ENCODE measurements at regions not wholly inside any gene's neighbourhood (a gene's known extent, or its start where the extent isn't known, plus 50 kb on each side); places are given as distances from the start of the nearest gene placed in this dataset.

GRCh38 chr2:207418419-207418818 lies 111.3 kb upstream of the CREB1 start:
- Histone ChIP-seq H3K36me3 (no peaks in the 10 kb centered on the region), H3K4me3 (no peak overlapping the region), H3K4me1 (no peaks in the 10 kb centered on the region), H3K9me3 (no peaks in the 10 kb centered on the region), H3K27me3 (no peaks in the 10 kb centered on the region), H3K27ac (no peak overlapping the region)
- intact Hi-C loops (cut with DNase I; ENCODE audit: low total_unique reads): no loop called here
- TF ChIP-seq POLR2AphosphoS5 (IDR thresholded peaks at IDR 0.05) (no peak), POLR2A (IDR thresholded peaks at IDR 0.05) (no peak)
- TF ChIP-seq, protein P1, sequence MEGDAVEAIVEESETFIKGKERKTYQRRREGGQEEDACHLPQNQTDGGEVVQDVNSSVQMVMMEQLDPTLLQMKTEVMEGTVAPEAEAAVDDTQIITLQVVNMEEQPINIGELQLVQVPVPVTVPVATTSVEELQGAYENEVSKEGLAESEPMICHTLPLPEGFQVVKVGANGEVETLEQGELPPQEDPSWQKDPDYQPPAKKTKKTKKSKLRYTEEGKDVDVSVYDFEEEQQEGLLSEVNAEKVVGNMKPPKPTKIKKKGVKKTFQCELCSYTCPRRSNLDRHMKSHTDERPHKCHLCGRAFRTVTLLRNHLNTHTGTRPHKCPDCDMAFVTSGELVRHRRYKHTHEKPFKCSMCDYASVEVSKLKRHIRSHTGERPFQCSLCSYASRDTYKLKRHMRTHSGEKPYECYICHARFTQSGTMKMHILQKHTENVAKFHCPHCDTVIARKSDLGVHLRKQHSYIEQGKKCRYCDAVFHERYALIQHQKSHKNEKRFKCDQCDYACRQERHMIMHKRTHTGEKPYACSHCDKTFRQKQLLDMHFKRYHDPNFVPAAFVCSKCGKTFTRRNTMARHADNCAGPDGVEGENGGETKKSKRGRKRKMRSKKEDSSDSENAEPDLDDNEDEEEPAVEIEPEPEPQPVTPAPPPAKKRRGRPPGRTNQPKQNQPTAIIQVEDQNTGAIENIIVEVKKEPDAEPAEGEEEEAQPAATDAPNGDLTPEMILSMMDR (IDR thresholded peaks at IDR 0.05): no peak
- DNase-seq (ENCODE audit: low spot score in 2 of 2): no peak

- no peak overlapping the region for H3K27ac ChIP-seq
- no peaks in the 10 kb centered on the region for H3K36me3 ChIP-seq
- no peak overlapping the region for H3K4me3 ChIP-seq
- H3K9me3 ChIP-seq: no peaks in the 10 kb centered on the region
- TF ChIP-seq POLR2AphosphoS5 (IDR thresholded peaks at IDR 0.05) (no peak), POLR2A (IDR thresholded peaks at IDR 0.05) (no peak)
- TF ChIP-seq, protein P1 (IDR thresholded peaks at IDR 0.05): no peak
- no peaks in the 10 kb centered on the region for H3K4me1 ChIP-seq
- no peak for DNase-seq (ENCODE audit: low spot score in 2 of 2)
- no peaks in the 10 kb centered on the region for H3K27me3 ChIP-seq
- intact Hi-C loops (cut with DNase I; ENCODE audit: low total_unique reads): no loop called here
Measured at GRCh38 chr2:207419331-207419730, 110.4 kb upstream of the CREB1 start.

- H3K4me3 ChIP-seq: no peak overlapping the region
- DNase-seq (ENCODE audit: low spot score in 2 of 2): no peak
- no peaks in the 10 kb centered on the region for H3K36me3 ChIP-seq
- intact Hi-C loops (cut with DNase I; ENCODE audit: low total_unique reads): no loop called here
- H3K27ac ChIP-seq: no peak overlapping the region
- no peaks in the 10 kb centered on the region for H3K4me1 ChIP-seq
- no peaks in the 10 kb centered on the region for H3K9me3 ChIP-seq
- TF ChIP-seq POLR2AphosphoS5 (IDR thresholded peaks at IDR 0.05) (no peak), POLR2A (IDR thresholded peaks at IDR 0.05) (no peak)
- TF ChIP-seq, protein P1 (IDR thresholded peaks at IDR 0.05): no peak
- H3K27me3 ChIP-seq: no peaks in the 10 kb centered on the region
Measured at GRCh38 chr2:207421671-207422070, 108.1 kb upstream of the CREB1 start.

DNA sequence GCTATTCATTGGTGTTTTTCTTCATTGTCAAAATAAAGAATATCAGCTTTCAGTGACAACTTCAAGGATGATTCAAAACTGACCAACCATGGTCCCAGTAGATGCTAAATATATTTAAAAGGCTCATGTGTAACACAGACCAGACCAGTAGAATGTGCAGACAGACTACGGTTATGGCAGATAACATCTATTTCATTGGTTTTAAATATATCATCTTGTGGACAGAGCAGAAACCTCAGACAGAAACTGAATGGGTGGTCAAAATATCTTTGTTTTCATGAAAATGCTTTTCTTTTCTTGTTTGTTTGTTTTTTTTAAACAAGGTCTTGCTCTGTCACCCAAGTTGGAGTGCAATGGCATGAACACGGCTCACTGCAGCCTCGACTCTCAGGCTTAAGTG lies 107.4 kb upstream of the CREB1 start:
- H3K27me3 ChIP-seq: no peaks in the 10 kb centered on the region

DNA sequence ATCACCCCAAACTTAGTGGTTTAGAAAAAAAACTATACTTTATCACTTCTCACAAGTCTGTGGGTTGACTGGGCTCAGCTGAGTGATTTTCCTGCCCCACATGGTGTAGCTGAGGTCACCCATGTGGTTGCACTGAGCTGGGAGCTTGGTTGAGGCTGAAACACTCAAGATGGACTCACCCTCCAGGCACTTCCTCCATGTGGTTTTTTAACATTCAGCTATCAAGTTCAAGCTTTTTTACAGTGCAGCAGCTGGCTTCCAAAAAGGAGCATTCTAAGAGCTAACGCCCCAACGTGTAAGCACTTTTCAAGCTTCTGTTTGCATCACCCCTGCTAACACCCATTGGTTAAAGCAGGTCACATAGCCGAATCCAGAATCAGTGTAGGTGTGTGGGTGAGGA lies 105.9 kb upstream of the CREB1 start:
- Histone ChIP-seq H3K4me3 (no peak overlapping the region), H3K27me3 (no peaks in the 10 kb centered on the region), H3K4me1 (no peaks in the 10 kb centered on the region), H3K27ac (no peak overlapping the region), H3K9me3 (no peaks in the 10 kb centered on the region), H3K36me3 (no peaks in the 10 kb centered on the region)
- TF ChIP-seq POLR2A (IDR thresholded peaks at IDR 0.05) (no peak), POLR2AphosphoS5 (IDR thresholded peaks at IDR 0.05) (no peak)
- TF ChIP-seq, protein P1 (IDR thresholded peaks at IDR 0.05): no peak
- intact Hi-C loops (cut with DNase I; ENCODE audit: low total_unique reads): no loop called here
- DNase-seq (ENCODE audit: low spot score in 2 of 2): no peak

More for the DNA sequence above, 107.4 kb upstream of the CREB1 start:
- H3K9me3 ChIP-seq: no peaks in the 10 kb centered on the region
- no peaks in the 10 kb centered on the region for H3K36me3 ChIP-seq
- intact Hi-C loops (cut with DNase I; ENCODE audit: low total_unique reads): no loop called here
- TF ChIP-seq POLR2AphosphoS5 (IDR thresholded peaks at IDR 0.05) (no peak), POLR2A (IDR thresholded peaks at IDR 0.05) (no peak)
- TF ChIP-seq, protein P1 (IDR thresholded peaks at IDR 0.05): no peak
- DNase-seq (ENCODE audit: low spot score in 2 of 2): no peak
- no peak overlapping the region for H3K4me3 ChIP-seq
- no peaks in the 10 kb centered on the region for H3K4me1 ChIP-seq
- H3K27ac ChIP-seq: no peak overlapping the region

All from breast epithelium (tissue), 4 donors.